Neuronal stem cell (in vitro differentiated cells): ENCODE measurements at regions not wholly inside any gene's neighbourhood (a gene's known extent, or its start where the extent isn't known, plus 50 kb on each side); places are given as distances from the start of the nearest gene placed in this dataset.

Experiments used
- DNase-seq: peaks from one replicate; pipeline ENCODE4 v3.0.0-alpha.2; 2013; ENCODE audit warnings: low spot score
- H2AFZ ChIP-seq: one replicate; pipeline ENCODE4 v1.6.1; 2013; ENCODE audit warnings: mild to moderate bottlenecking, low read length, inconsistent platforms
- H2AK5ac ChIP-seq: 2 replicates; pipeline ENCODE4 v1.6.1; 2013; ENCODE audit warnings: low read depth, mild to moderate bottlenecking, inconsistent platforms, low read length, moderate library complexity, mixed read lengths
- H2BK120ac ChIP-seq: 2 replicates; pipeline ENCODE4 v1.6.1; 2013; ENCODE audit warnings: low read depth, mild to moderate bottlenecking, inconsistent platforms, low read length, moderate library complexity, mixed read lengths
- H2BK12ac ChIP-seq: one replicate; pipeline ENCODE4 v1.6.1; 2013; ENCODE audit warnings: low read length, inconsistent platforms
- H2BK15ac ChIP-seq: 2 replicates; pipeline ENCODE4 v1.6.1; 2013; ENCODE audit warnings: mild to moderate bottlenecking, low read length, inconsistent platforms, mixed read lengths
- H2BK5ac ChIP-seq: one replicate; pipeline ENCODE4 v1.6.1; 2013; ENCODE audit warnings: inconsistent platforms, mild to moderate bottlenecking, low read length, moderate library complexity
- H3K14ac ChIP-seq: one replicate; pipeline ENCODE4 v1.6.1; 2013; ENCODE audit warnings: low read length, inconsistent platforms
- H3K18ac ChIP-seq: 2 replicates; pipeline ENCODE4 v1.6.1; 2013; ENCODE audit warnings: low read length, inconsistent platforms
- H3K23ac ChIP-seq: 2 replicates; pipeline ENCODE4 v1.6.1; 2013; ENCODE audit warnings: low read depth, mild to moderate bottlenecking, mixed read lengths, low read length, inconsistent platforms; ENCODE audit not compliant: poor library complexity
- H3K27ac ChIP-seq: replicated peaks from 3 replicates; pipeline ENCODE4 v1.5.1; 2013; ENCODE audit warnings: low read length, inconsistent platforms
- H3K27me3 ChIP-seq, 3 experiments: 2 replicates each; pipeline ENCODE4 v1.6.1; 2013; ENCODE audit warnings: low read length in 3 of 3, mild to moderate bottlenecking in 2 of 3, inconsistent platforms in 1 of 3, low read depth in 1 of 3, mixed read lengths in 1 of 3, moderate library complexity in 1 of 3; ENCODE audit not compliant: control insufficient read depth in 3 of 3, insufficient read depth in 3 of 3
- H3K36me3 ChIP-seq, 2 donors: replicated peaks in 1 of 2; 2 replicates each; pipeline ENCODE4 v1.6.1; 2013; ENCODE audit warnings: low read length in 2 of 2; ENCODE audit not compliant: control insufficient read depth in 2 of 2, insufficient read depth in 2 of 2
- H3K4ac ChIP-seq: 2 replicates; pipeline ENCODE4 v1.6.1; 2013; ENCODE audit warnings: inconsistent platforms, mild to moderate bottlenecking, low read length, moderate library complexity
- H3K4me1 ChIP-seq, 2 donors: 1 replicate in 1 of 2; 2 replicates in 1 of 2; pipeline ENCODE4 v1.6.1; 2013; ENCODE audit warnings: low read length in 2 of 2, low read depth in 1 of 2; ENCODE audit not compliant: control insufficient read depth in 2 of 2, insufficient read depth in 1 of 2
- H3K4me2 ChIP-seq: one replicate; pipeline ENCODE4 v1.6.1; 2013; ENCODE audit warnings: mild to moderate bottlenecking, low read length, inconsistent platforms; ENCODE audit not compliant: insufficient read depth, poor library complexity, severe bottlenecking
- H3K4me3 ChIP-seq, 2 donors: 2 replicates each; pipeline ENCODE4 v1.5.1; 2013; ENCODE audit warnings: low read length in 2 of 2, mild to moderate bottlenecking in 2 of 2, inconsistent platforms in 1 of 2, moderate library complexity in 1 of 2
- H3K79me1 ChIP-seq: one replicate; pipeline ENCODE4 v1.6.1; 2013; ENCODE audit warnings: low read depth, mild to moderate bottlenecking, inconsistent platforms, low read length, moderate library complexity
- H3K9ac ChIP-seq: one replicate; pipeline ENCODE4 v1.6.1; 2013; ENCODE audit warnings: mild to moderate bottlenecking, low read depth, low read length, inconsistent platforms; ENCODE audit not compliant: poor library complexity
- H3K9me3 ChIP-seq, 2 donors: replicated peaks in 1 of 2; 2 replicates each; pipeline versions ENCODE3 to v1.6.1; 2013; ENCODE audit warnings: low read length in 2 of 2, mild to moderate bottlenecking in 2 of 2, inconsistent platforms in 1 of 2, low read depth in 1 of 2, mixed read lengths in 1 of 2, moderate library complexity in 1 of 2; ENCODE audit not compliant: control insufficient read depth in 2 of 2, insufficient read depth in 1 of 2
- H4K8ac ChIP-seq: one replicate; pipeline ENCODE4 v1.6.1; 2013; ENCODE audit warnings: low read depth, mild to moderate bottlenecking, inconsistent platforms, low read length, moderate library complexity
- H4K91ac ChIP-seq: one replicate; pipeline ENCODE4 v1.6.1; 2013; ENCODE audit warnings: low read length, low read depth, mild to moderate bottlenecking, inconsistent platforms; ENCODE audit not compliant: poor library complexity
- WGBS, 2 donors: extraction: QIAGEN DNeasy Blood & Tissue Kit; methylation state at CpG; one replicate each; pipeline ENCODE4 v1.1.7; 2013; ENCODE audit warnings: missing lambda C conversion rate in 2 of 2, mixed read lengths in 1 of 2; ENCODE audit not compliant: insufficient read length in 2 of 2, insufficient replicate concordance in 1 of 2; ENCODE audit errors: extremely low coverage in 2 of 2; 5-methylcytosine and 5-hydroxymethylcytosine counted together

- Histone ChIP-seq H3K27me3 (no peaks in the 10 kb centered on the region), H2BK15ac (no peak overlapping the region), H3K9ac (no peak overlapping the region), H3K4me2 (no peak overlapping the region), H3K9me3 (peaks cover 0 to 4% of the 10 kb centered on the region in 2 donors), H2BK5ac (no peak overlapping the region), H4K8ac (no peak overlapping the region), H3K23ac (no peak overlapping the region), H3K4ac (no peak overlapping the region), H4K91ac (no peak overlapping the region), H3K18ac (no peak overlapping the region), H2AK5ac (no peak overlapping the region), H3K79me1 (no peaks in the 10 kb centered on the region), H3K27ac (no peak overlapping the region), H3K4me1 (no peaks in the 10 kb centered on the region), H3K4me3 (no peak overlapping the region), H2BK12ac (no peak overlapping the region), H3K36me3 (no peaks in the 10 kb centered on the region), H3K14ac (no peak overlapping the region), H2AFZ (no peak overlapping the region), H2BK120ac (no peak overlapping the region)
- no CpG with 5 or more reads among the region's 1 CpG for WGBS, 2 donors
- DNase-seq, result no peak
Observed at GRCh38 chr12:91836264-91836663, 309.4 kb downstream of the BTG1 start.

DNA sequence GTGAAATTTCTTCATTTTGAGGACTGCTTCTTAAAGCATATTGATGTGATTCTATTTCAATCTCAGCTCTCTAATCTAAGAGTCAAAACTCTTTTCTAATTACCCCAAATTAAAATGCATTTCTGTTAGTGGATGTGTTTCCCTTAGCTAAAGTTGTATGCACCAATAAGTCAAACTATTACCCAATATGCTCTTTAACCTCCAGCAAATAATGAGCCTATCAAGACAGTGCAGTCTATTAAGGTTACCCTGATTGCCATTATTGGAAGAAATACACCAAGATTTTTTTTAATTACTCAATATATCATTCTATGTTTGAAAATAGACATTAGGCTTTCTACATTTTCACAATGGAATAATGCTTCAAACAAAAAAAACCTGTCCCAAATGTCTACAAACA lies 310.0 kb downstream of the BTG1 start:
- Histone ChIP-seq H3K27me3 (no peaks in the 10 kb centered on the region), H3K4me2 (no peak overlapping the region)

DNA sequence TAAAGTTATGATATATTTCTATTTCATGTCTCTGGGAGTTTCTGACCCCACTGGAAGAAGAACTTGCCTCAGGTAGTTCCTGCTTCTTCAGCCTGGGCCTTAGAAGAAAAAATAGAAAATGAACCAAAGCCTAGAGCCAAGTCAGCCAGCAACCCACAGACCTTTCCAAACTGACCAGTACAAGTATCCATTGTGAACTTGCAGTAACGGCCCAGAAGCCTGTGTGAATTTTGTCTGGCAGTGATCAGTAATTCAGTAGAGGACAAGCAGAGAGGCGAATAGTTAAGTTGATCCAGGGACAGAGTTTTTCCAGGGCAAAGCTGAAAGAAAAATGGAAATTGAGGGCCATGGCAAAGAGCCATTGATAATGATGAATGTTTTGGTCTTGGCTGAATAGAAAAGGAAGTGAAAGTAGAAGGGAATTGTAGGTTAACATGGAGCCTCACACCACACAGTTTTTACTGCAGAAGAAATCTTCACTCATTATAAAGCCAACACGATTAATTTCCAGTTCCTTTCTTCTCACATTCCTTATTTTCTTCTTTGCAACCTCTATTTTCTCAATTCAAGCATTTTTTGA lies 311.8 kb downstream of the BTG1 start:
- H2BK5ac ChIP-seq, result no peak overlapping the region

More for the DNA sequence above, 310.0 kb downstream of the BTG1 start:
- H4K8ac ChIP-seq, result no peak overlapping the region
- H3K9me3 ChIP-seq, result peaks cover 0 to 1% of the 10 kb centered on the region in 2 donors
- H2BK15ac ChIP-seq, result no peak overlapping the region
- no peak overlapping the region for H2AFZ ChIP-seq
- no peak overlapping the region for H3K4me3 ChIP-seq
- H3K36me3 ChIP-seq, result no peaks in the 10 kb centered on the region
- no peak overlapping the region for H4K91ac ChIP-seq
- no peak overlapping the region for H3K4ac ChIP-seq
- no peak overlapping the region for H3K18ac ChIP-seq
- no peak for DNase-seq
- no peak overlapping the region for H2BK5ac ChIP-seq
- H2BK120ac ChIP-seq, result no peak overlapping the region
- H3K4me1 ChIP-seq, result no peaks in the 10 kb centered on the region
- H2BK12ac ChIP-seq, result no peak overlapping the region
- H2AK5ac ChIP-seq, result no peak overlapping the region
- no peak overlapping the region for H3K23ac ChIP-seq
- no peak overlapping the region for H3K27ac ChIP-seq
- H3K14ac ChIP-seq, result no peak overlapping the region
- no peak overlapping the region for H3K9ac ChIP-seq
- H3K79me1 ChIP-seq, result no peaks in the 10 kb centered on the region

GRCh38 chr12:91825999-91826398 lies 319.6 kb downstream of the BTG1 start:
- Histone ChIP-seq H3K27me3 (no peaks in the 10 kb centered on the region), H3K9me3 (peaks cover 0 to 2% of the 10 kb centered on the region in 2 donors), H2AFZ (no peak overlapping the region), H3K18ac (no peak overlapping the region), H3K23ac (no peak overlapping the region), H2BK120ac (no peak overlapping the region), H2BK15ac (no peak overlapping the region), H3K14ac (no peak overlapping the region), H4K8ac (no peak overlapping the region), H3K9ac (no peak overlapping the region), H2AK5ac (no peak overlapping the region), H3K27ac (peak overlapping the region; percentile 43), H2BK5ac (no peak overlapping the region), H3K36me3 (no peaks in the 10 kb centered on the region), H3K4me1 (peaks cover 3 to 5% of the 10 kb centered on the region in 2 donors), H4K91ac (no peak overlapping the region), H3K79me1 (no peaks in the 10 kb centered on the region), H2BK12ac (no peak overlapping the region), H3K4me2 (no peak overlapping the region), H3K4me3 (no peak overlapping the region), H3K4ac (no peak overlapping the region)
- no CpG with 5 or more reads among the region's 3 CpGs for WGBS, 2 donors
- no peak for DNase-seq

More for the DNA sequence above, 311.8 kb downstream of the BTG1 start:
- H3K27ac ChIP-seq, result no peak overlapping the region
- no peak for DNase-seq
- no peak overlapping the region for H2BK120ac ChIP-seq
- no peak overlapping the region for H4K8ac ChIP-seq
- H3K18ac ChIP-seq, result no peak overlapping the region
- no peak overlapping the region for H4K91ac ChIP-seq
- no peak overlapping the region for H3K4me3 ChIP-seq
- H3K23ac ChIP-seq, result no peak overlapping the region
- no peak overlapping the region for H2BK15ac ChIP-seq
- H3K4ac ChIP-seq, result no peak overlapping the region
- H3K4me2 ChIP-seq, result no peak overlapping the region
- H2AK5ac ChIP-seq, result no peak overlapping the region
- no peaks in the 10 kb centered on the region for H3K36me3 ChIP-seq
- no CpG with 5 or more reads among the region's 3 CpGs for WGBS, 2 donors
- H3K79me1 ChIP-seq, result no peaks in the 10 kb centered on the region
- H3K9ac ChIP-seq, result no peak overlapping the region
- H3K14ac ChIP-seq, result no peak overlapping the region
- no peaks in the 10 kb centered on the region for H3K27me3 ChIP-seq
- H3K9me3 ChIP-seq, result peaks cover 0 to 2% of the 10 kb centered on the region in 2 donors
- no peaks in the 10 kb centered on the region for H3K4me1 ChIP-seq
- H2AFZ ChIP-seq, result peak overlapping the region; percentile 53
- no peak overlapping the region for H2BK12ac ChIP-seq
